HG02759 (cell line): ENCODE measurements at regions not wholly inside any gene's neighbourhood (a gene's known extent, or its start where the extent isn't known, plus 50 kb on each side); places are given as distances from the start of the nearest gene placed in this dataset.
"Not testable (repeated sequence)": the region's sequence is repeated elsewhere in the genome, so short reads cannot be mapped to it uniquely, and the experiment has no call there.

ENCODE experiments used
- ATAC-seq: cut with Tn5 transposase; IDR thresholded peaks from one replicate; pipeline ENCODE4 v1.9.1; 2021; ENCODE audit warnings: mild to moderate bottlenecking, moderate library complexity; ENCODE audit not compliant: unreplicated experiment

- ATAC-seq, result not testable (repeated sequence)
Observed at GRCh38 chr21:5121849-5122248, 5399.5 kb upstream of the TPTE start.

- peak; percentile 50 for ATAC-seq
Observed at GRCh38 chr21:5123655-5124054, 5397.7 kb upstream of the TPTE start.

DNA sequence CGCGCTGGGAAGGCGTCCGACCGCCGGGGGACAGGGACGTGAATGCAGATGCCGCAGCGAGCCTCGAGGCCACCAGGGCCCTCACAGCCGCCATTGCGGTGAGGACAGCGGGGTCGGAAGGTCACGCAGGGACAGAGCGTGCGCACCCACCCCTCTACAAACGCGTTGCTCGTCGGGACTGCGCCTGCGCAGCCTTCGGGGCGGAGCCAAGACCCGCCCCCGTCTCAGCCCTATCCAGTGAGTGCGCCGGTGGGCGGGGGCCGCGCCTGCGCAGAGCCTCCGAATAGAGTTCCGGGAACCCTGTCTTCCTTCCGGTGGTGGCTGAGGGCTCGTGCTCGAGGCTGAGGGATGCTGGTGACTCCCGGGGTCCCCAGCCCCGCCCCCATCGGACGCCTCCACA, 5393.1 kb upstream of the TPTE start:
- peak; percentile 93 for ATAC-seq

- not testable (repeated sequence) for ATAC-seq
Observed at GRCh38 chr21:5133824-5134223, 5387.6 kb upstream of the TPTE start.

DNA sequence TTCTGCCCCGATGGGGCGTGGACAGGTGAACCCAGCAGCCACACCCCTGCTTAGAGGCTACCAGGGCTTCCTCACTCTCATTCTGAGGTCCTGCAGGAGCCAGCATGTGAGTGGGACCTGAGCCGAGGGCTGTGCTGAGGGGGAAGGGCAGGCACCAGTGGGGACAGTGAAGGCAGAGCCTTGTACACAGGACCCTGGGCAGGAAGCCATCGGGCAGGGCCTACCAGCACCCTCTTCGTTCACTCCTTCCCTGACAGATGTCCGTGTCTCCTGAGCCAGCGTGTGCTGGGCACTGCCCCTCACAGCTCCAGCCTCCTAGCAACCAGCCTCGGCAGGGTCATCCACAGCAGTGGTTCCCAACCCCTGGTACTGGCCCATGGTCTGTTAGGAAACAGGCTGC, 5385.0 kb upstream of the TPTE start:
- ATAC-seq, result not testable (repeated sequence)

DNA sequence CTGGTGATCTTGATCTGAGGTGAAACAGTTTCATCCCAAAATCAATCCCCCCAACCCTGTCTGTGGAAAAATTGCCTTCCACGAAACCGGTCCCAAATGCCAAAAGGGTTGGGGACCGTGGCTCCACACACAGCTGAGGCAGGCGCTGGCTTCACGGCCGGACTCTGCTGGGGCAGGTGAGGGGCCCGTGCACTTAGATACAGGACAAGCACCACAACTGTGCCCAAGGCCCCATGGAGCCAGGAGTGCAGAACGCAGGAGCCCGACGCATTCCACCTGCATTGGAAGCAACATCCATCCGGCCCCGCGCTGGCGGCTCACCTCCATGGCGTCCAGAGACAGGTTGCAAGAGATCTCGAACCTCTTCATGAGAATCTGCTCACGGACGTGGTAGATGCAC, 5384.4 kb upstream of the TPTE start:
- ATAC-seq, result not testable (repeated sequence)

- ATAC-seq, result not testable (repeated sequence)
Observed at GRCh38 chr21:5138687-5139086, 5382.7 kb upstream of the TPTE start.

- ATAC-seq, result not testable (repeated sequence)
Observed at GRCh38 chr21:5139528-5139927, 5381.9 kb upstream of the TPTE start.

GRCh38 chr21:5143011-5143410, 5378.4 kb upstream of the TPTE start:
- ATAC-seq, result not testable (repeated sequence)

DNA sequence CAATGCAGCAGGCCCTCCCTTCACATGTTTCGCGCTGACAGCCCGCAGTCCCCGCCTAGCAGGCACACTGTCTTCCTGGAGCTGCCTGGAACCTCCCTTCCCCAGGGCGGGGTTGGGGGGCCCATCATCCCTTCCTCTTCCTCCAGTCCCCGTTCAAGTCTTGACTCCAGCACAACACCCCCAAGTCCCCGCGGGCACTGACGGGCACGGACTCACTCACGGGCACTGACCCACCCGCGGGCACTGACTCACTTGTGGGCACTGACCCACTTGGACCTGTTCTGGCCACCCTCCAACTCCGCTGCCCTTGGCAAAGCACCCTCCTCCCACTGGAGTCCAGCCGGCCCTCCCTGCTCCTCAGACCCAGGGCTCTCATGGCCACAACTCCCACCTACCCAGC, 5376.7 kb upstream of the TPTE start:
- ATAC-seq, result not testable (repeated sequence)

DNA sequence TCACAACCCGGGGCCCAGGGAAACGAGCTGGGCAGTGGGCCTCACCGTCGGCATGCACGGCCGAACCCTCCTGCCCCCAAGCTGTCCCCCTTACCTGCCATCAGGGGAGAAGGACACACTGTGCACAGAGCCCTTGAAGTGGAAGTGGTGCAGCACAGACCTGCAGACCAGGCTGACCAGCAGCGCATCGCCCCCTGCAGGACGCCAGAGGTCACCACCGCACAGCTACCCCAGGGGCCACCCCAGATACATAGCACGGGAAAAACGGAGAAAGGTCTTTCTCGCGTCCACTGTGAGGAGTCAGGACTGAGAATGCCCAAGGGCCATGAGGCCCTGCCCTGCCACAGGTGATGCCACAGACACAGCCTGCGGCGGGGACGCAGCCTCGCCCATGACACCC, 5373.7 kb upstream of the TPTE start:
- not testable (repeated sequence) for ATAC-seq

GRCh38 chr21:5149222-5149621, 5372.2 kb upstream of the TPTE start:
- not testable (repeated sequence) for ATAC-seq

DNA sequence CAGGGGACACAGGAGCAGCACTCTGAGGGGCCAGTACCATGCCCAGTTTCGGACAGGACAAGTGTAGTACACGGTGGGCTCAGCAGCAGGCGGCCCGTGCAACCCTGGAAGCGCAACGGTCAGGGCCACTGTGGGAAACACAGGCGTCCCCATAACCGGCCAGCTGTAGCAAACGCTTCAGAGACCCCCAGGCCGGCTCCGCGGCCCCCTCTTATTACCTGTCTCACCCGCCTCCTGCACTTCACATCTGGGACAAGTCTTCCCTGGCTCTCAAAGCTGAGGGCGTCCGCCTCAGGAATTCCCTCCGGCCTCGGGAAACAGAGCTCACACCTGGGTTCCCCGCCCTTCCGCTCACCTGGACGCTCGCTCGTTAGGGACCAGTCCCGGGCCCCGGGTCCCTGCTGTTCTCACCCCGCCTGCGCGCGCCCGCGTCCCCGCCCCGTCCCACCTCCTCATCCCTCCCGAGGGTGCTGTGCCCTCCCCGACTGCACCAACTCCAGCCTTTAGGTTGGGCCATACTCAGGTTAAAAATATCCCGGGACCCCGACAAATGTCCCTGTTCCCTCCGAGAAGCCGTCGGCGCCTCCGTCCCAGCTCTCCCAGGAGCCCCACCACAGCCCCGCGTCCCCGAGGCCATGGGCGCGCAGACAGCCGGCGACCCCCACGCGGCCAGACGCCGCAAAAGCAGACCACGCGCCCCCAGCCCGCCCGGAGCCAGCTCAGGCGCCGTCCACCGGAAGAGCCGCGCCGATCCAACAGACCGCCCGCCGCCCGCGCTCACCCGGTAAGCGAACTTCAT, 5367.3 kb upstream of the TPTE start:
- ATAC-seq, result peak; percentile 15

- ATAC-seq, result peak; percentile 99
Observed at GRCh38 chr21:5154641-5154982, 5366.8 kb upstream of the TPTE start.

GRCh38 chr21:5162693-5163574, 5358.4 kb upstream of the TPTE start:
- ATAC-seq, result not testable (repeated sequence)

- ATAC-seq, result not testable (repeated sequence)
Observed at GRCh38 chr21:5165829-5166228, 5355.6 kb upstream of the TPTE start.
